HepG2 (cell line): ENCODE measurements at regions not wholly inside any gene's neighbourhood (a gene's known extent, or its start where the extent isn't known, plus 50 kb on each side); places are given as distances from the start of the nearest gene placed in this dataset.

ENCODE experiments used
- CHCHD3 ChIP-seq: sonication (generic); formaldehyde crosslinking; IDR thresholded peaks from 2 replicates; pipeline ENCODE4 v1.8.0; 2022; ENCODE audit warnings: mild to moderate bottlenecking, missing genetic modification reagents, moderate library complexity
- EP300 ChIP-seq, 3 experiments: sonication (generic) in 1 of 3; formaldehyde crosslinking in 1 of 3; IDR thresholded peaks; 2 replicates each; pipeline versions ENCODE4 v1.5.1 to v1.6.1; 2011 to 2020; ENCODE audit warnings: low read depth in 2 of 3, low read length in 2 of 3, borderline replicate concordance in 1 of 3, improper control_type of control experiment in 1 of 3, mild to moderate bottlenecking in 1 of 3, missing genetic modification reagents in 1 of 3, moderate library complexity in 1 of 3
- ETV5 ChIP-seq: IDR thresholded peaks from 2 replicates; pipeline ENCODE4 v1.6.1; 2018; ENCODE audit warnings: missing biosample characterization, missing genetic modification reagents, inconsistent platforms, borderline replicate concordance
- NPAS2 ChIP-seq: sonication (generic); formaldehyde crosslinking; IDR thresholded peaks from 2 replicates; pipeline ENCODE4 v1.8.0; 2022; ENCODE audit warnings: mild to moderate bottlenecking, missing genetic modification reagents, borderline replicate concordance
- STAG1 ChIP-seq: sonication (generic); formaldehyde crosslinking; IDR thresholded peaks from 2 replicates; pipeline ENCODE4 v1.4.0; 2020; ENCODE audit warnings: missing genetic modification reagents
- ZNF121 ChIP-seq: sonication (generic); formaldehyde crosslinking; IDR thresholded peaks from 2 replicates; pipeline ENCODE4 v1.5.0; 2020; ENCODE audit warnings: mild to moderate bottlenecking, missing genetic modification reagents
- ZNF354B ChIP-seq: sonication (generic); formaldehyde crosslinking; IDR thresholded peaks from 2 replicates; pipeline ENCODE4 v1.8.0; 2022; ENCODE audit warnings: mild to moderate bottlenecking, missing genetic modification reagents
- ZNF367 ChIP-seq: sonication (generic); formaldehyde crosslinking; IDR thresholded peaks from 2 replicates; pipeline ENCODE4 v1.4.0; 2020; ENCODE audit warnings: missing genetic modification reagents, borderline replicate concordance
- ZSCAN21 ChIP-seq: sonication (generic); formaldehyde crosslinking; IDR thresholded peaks from 2 replicates; pipeline ENCODE4 v1.8.0; 2022; ENCODE audit warnings: mild to moderate bottlenecking, missing genetic modification reagents, moderate library complexity, borderline replicate concordance
- TF ChIP-seq, protein P1 (sequence below): sonication (generic); formaldehyde crosslinking; IDR thresholded peaks from 2 replicates; pipeline ENCODE4 v1.5.0; 2020; ENCODE audit warnings: mild to moderate bottlenecking, missing genetic modification reagents, moderate library complexity
- TF ChIP-seq, protein P2 (sequence below): sonication (generic); formaldehyde crosslinking; IDR thresholded peaks from 2 replicates; pipeline ENCODE4 v1.5.0; 2020; ENCODE audit warnings: missing genetic modification reagents

GRCh38 chr21:19731251-19731650 is 1267.0 kb upstream of the NCAM2 start:
- TF ChIP-seq ETV5 (CRISPR knock-in tag) (no peak), NPAS2 (CRISPR knock-in tag) (no peak), EP300 (IDR thresholded peaks at IDR 0.05; ENCODE audit: low read depth in 2 of 2, low read length in 2 of 2) (no peak), EP300 (CRISPR knock-in tag; IDR thresholded peaks at IDR 0.05; ENCODE audit: borderline replicate concordance) (no peak), ZSCAN21 (CRISPR knock-in tag) (no peak), ZNF121 (CRISPR knock-in tag) (no peak), ZNF354B (CRISPR knock-in tag) (no peak), ZNF367 (CRISPR knock-in tag) (no peak), CHCHD3 (CRISPR knock-in tag) (no peak), STAG1 (CRISPR knock-in tag) (no peak)
- TF ChIP-seq, protein P1, sequence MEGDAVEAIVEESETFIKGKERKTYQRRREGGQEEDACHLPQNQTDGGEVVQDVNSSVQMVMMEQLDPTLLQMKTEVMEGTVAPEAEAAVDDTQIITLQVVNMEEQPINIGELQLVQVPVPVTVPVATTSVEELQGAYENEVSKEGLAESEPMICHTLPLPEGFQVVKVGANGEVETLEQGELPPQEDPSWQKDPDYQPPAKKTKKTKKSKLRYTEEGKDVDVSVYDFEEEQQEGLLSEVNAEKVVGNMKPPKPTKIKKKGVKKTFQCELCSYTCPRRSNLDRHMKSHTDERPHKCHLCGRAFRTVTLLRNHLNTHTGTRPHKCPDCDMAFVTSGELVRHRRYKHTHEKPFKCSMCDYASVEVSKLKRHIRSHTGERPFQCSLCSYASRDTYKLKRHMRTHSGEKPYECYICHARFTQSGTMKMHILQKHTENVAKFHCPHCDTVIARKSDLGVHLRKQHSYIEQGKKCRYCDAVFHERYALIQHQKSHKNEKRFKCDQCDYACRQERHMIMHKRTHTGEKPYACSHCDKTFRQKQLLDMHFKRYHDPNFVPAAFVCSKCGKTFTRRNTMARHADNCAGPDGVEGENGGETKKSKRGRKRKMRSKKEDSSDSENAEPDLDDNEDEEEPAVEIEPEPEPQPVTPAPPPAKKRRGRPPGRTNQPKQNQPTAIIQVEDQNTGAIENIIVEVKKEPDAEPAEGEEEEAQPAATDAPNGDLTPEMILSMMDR (CRISPR knock-in tag): no peak
- TF ChIP-seq, protein P2, sequence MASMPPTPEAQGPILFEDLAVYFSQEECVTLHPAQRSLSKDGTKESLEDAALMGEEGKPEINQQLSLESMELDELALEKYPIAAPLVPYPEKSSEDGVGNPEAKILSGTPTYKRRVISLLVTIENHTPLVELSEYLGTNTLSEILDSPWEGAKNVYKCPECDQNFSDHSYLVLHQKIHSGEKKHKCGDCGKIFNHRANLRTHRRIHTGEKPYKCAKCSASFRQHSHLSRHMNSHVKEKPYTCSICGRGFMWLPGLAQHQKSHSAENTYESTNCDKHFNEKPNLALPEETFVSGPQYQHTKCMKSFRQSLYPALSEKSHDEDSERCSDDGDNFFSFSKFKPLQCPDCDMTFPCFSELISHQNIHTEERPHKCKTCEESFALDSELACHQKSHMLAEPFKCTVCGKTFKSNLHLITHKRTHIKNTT (CRISPR knock-in tag): no peak
